HG03045 (cell line): ENCODE measurements at regions not wholly inside any gene's neighbourhood (a gene's known extent, or its start where the extent isn't known, plus 50 kb on each side); places are given as distances from the start of the nearest gene placed in this dataset.

ENCODE experiments used
- ATAC-seq: cut with Tn5 transposase; IDR thresholded peaks from one replicate; pipeline ENCODE4 v1.9.1; 2021; ENCODE audit warnings: mild to moderate bottlenecking, moderate library complexity; ENCODE audit not compliant: unreplicated experiment

DNA sequence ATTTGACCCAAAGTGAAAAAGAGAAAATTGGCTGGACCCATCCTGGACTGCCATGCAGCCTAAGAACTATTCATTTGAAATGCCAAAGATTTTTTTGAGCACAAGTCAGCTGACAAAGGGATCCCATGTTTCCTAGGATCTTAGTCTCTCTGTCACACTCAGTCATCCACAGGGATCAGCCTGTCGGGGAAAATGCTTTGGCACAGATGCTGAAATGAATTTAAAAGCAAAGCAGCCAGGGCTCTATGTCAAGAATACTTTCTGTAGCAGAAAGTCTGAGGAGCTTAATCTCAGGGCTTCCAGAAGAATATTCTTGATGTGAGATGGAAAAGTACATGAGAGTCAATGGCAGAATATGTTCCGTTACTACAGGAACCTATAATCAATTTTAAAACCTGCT lies 1900.8 kb downstream of the MRPL39 start:
- ATAC-seq, result no peak

GRCh38 chr21:23699402-23699801 lies 1907.9 kb downstream of the MRPL39 start:
- no peak for ATAC-seq

DNA sequence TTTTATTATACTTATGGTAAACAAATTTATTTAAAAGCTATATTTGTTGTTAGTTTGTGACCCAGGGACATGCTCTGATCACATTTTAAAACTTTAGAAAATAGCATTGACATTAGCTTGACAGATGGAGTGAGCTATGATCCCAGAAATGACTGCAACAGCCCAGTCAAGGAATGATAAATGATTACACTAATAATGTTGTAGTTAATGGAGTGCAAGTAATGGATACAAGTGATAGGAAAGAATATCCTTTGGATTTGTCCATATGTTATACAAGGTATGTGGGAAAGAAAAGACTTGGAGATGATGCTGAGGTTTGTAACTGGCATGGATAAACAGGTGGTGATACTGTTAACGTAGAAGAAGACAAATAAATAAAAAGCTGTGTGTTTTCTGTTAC lies 1908.7 kb downstream of the MRPL39 start:
- ATAC-seq, result no peak

DNA sequence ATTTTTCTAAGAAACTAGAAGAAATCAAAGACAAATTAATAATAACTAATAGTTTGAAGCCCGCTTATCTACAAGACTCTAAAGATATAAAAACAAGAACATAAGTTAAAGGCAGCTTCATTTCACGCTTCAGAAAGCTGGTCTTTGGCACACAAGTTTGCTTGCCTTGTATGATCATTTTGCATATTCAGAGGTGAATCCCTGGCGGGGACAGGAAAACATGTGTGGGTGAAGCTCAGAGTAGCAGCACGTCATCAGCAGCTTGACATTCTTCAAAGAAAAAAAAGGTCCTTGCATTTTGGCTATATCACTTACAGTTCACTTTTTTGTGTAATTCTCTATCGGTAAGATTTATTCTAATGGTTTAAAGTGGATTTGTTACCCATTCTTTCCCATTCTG lies 1911.8 kb downstream of the MRPL39 start:
- no peak for ATAC-seq

DNA sequence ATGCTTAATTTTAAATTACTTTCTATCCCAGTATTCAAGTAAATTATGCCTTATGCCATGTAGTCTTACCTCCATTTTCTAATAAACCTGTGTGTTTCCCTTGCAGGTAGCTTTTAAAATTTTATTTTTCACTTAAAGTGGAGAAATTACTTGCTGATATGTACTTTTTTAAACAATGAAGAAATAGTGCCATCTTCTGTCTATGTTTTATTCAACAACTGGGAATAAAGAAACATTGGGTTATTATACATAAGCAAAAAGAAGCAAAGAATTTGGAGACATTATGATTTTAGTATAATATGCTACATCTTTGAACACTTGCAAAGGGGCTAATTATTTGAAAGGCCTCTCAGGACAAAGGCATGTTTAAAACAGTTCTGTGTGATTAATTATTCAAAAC lies 1912.9 kb downstream of the MRPL39 start:
- no peak for ATAC-seq

GRCh38 chr21:23690316-23690715 lies 1917.0 kb downstream of the MRPL39 start:
- ATAC-seq, result no peak

DNA sequence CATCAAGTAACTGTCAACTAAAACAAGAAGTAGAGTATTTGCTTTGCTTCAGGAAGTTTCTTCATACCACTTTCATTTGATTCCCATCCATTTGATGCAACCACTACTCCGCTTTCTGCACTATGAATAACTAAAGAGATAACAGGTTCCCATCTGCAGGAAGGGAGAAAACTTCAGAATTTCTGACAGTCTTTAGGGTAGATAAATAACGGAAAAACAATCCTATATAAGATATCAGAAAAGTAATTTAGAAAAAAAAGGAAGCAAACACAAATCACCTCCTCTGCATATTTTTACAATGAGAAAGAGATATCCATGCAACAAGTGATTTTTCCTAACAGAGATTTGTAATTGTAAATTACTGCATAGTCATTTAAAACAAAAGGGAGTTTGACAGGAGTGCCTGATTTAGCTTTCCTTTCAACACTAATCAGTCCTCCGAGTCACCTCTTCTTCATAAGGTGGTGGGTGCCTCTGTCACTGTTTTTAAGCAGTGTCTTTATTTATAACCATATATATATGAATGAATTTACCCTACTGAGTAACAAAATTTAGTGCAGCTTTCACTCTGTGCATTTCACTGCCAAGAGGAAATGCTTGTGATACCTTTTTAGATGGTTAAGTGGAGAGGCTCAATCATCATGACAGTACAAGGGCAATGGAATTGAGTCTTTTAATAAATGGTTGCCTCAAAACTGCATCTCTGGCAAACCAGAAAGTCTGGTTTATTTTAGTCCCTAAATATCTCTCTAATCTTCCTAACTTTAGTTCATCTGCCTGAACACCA lies 1920.4 kb downstream of the MRPL39 start:
- no peak for ATAC-seq

DNA sequence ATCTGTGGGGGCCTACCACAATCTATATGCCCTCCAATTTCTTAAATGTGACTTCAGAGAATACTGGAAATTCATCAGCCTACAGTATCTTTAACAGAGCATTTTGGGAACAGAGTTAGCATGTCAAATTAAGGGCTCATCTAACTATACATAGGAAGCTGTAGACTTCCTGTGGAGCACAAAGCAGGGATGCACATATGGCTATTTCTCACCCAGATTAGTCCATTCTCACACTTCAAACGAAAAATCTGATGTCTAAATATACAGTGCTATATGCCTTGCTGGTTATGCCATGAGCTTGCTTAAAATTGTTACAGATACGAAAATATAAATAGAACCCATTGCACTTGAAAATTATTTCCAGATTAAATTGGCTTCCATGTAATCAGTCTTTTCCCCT lies 1922.8 kb downstream of the MRPL39 start:
- no peak for ATAC-seq

GRCh38 chr21:23664193-23664694 lies 1943.0 kb downstream of the MRPL39 start:
- ATAC-seq, result no peak

- ATAC-seq, result no peak
Observed at GRCh38 chr21:23660560-23660959, 1946.7 kb downstream of the MRPL39 start.

- ATAC-seq, result no peak
Observed at GRCh38 chr21:23644768-23645167, 1962.5 kb downstream of the MRPL39 start.

DNA sequence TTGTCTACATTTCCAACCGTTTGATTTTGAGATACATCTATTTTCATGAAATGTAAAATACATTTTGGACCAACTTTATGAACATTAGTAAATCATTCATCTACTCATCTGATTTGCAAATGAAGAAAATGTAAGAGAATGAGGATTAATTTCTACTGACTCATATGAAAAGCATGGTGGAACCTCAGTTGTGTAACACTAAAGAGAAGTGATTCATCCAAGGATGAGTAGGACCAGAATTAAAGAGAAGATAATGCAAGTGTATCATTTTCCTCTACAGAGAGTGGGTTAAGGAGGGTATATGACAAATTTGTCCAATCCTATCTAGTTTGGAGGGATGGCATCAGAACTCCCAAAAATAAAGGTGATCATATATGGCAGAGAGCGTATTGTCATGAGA lies 1967.6 kb downstream of the MRPL39 start:
- ATAC-seq, result no peak

DNA sequence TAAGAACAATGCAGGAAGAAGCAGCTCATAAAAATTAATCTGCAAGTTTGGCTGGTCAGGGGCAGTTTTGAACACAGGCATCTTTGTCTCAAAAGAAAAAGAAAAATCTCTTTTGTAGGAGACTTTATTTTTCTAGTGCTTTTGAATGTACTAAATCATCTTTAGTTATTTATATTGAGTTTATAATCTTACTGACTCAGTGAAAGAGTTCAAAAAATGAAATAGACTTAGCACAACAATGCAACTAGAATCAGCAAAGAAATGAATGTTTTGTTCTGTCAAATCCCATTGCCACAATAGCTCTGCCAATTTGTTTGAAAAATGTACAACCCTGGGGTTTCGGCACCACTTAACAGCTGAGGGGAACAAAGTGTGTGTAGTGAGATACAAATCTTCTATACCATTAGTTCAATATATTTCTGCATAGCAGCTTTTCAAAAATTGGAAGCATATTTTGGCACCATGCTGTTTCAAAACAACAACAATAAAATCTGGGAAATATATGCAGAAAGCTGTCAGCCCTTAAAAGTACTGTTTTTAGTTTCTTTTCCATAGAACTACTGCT lies 1969.1 kb downstream of the MRPL39 start:
- ATAC-seq, result no peak

DNA sequence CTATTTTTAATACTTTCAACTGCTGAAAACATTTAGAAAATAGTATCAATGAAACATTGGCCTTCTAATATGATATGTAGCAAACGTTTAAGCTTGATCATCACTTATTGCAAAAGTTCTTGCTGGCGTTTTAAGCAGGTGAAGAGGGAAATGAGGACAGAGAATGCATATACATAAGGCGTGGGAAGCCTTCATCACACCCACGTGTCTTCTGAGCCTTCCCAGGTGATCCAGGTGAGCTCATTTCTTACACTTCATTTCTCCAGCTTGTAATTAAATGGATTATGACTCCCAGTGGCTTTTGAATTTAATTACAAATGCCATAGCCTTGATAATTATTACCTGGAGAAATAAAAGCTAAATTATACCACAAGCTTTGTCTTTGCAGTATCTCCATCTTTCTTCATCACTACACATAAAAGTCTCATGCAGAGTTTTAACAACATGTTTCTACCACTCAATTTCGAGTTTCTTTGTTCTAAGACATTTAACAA lies 1973.8 kb downstream of the MRPL39 start:
- no peak for ATAC-seq

DNA sequence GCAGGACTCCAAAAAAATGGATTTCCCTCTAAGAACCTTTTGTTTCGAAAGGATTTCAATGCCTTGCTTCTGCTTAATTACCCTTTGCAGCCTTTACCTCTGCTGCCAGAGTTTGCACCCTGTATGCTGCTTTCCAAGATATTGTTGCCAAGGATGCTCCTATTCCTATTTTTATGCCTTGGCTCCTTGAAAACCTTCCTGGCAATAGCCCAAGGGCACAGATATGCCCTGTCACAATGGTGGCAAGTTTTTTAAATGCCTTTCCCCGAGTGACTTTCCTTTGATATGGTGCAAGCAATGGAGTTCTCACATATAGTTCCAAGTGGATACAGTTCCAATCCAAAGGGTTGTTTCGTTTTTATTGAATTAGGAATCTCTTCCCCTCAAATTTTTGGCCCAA lies 1983.0 kb downstream of the MRPL39 start:
- ATAC-seq, result no peak

GRCh38 chr21:23613014-23613413 lies 1994.3 kb downstream of the MRPL39 start:
- ATAC-seq, result no peak

- ATAC-seq, result no peak
Observed at GRCh38 chr21:23612210-23612609, 1995.1 kb downstream of the MRPL39 start.

- ATAC-seq, result no peak
Observed at GRCh38 chr21:23607782-23608431, 1999.4 kb downstream of the MRPL39 start.

DNA sequence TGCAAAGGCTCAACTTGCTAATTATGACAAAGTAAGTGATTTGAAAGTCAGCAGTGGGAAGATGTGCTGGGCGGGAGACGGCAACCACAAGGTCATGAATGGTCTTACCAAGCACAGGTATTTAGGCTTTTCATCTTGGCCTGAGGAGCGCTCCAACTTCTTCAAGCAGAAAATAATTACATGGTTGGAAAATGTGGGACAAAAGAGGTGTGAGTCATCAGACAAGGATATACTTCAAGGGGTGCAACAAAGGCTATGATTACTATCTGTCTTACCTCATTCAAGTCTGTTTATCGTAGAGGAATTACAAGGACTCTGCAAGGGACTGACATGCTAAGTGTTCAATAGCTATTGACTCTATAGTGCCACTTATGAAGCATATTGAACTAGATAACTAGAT lies 2005.7 kb downstream of the MRPL39 start:
- ATAC-seq, result no peak

- ATAC-seq, result no peak
Observed at GRCh38 chr21:23593582-23593981, 2013.7 kb downstream of the MRPL39 start.

- no peak for ATAC-seq
Observed at GRCh38 chr21:23585419-23585818, 2021.9 kb downstream of the MRPL39 start.

GRCh38 chr21:23579573-23579972 lies 2027.7 kb downstream of the MRPL39 start:
- no peak for ATAC-seq
